ENCODE measurements at regions not wholly inside any gene's neighbourhood (a gene's known extent, or its start where the extent isn't known, plus 50 kb on each side); places are given as distances from the start of the nearest gene placed in this dataset.

GRCh38 chr6:14674458-14674857 is 556.9 kb downstream of the CD83 start:
- Histone ChIP-seq H3K4me3 (ENCODE audit: low read depth, low read length) (no peak overlapping the region), H3K36me3 (replicated peaks) (no peaks in the 10 kb centered on the region), H3K27me3 (replicated peaks) (no peaks in the 10 kb centered on the region), H3K27ac (no peak overlapping the region)
- no peak for DNase-seq
- in situ Hi-C loops (cut with HindIII; ENCODE audit: low pct_ligation_motif_present, low sequenced_read_pairs), result no loop called here
- no peak for TF ChIP-seq CTCF (IDR thresholded peaks at IDR 0.05; ENCODE audit: low read depth, low read length, missing control alignments)

GRCh38 chr6:14674867-14675648 is 557.5 kb downstream of the CD83 start:
- no peak overlapping the region for H3K4me3 ChIP-seq (ENCODE audit: low read depth, low read length)
- TF ChIP-seq CTCF (IDR thresholded peaks at IDR 0.05; ENCODE audit: low read depth, low read length, missing control alignments), result no peak
- in situ Hi-C loops (cut with HindIII; ENCODE audit: low pct_ligation_motif_present, low sequenced_read_pairs), result no loop called here
- DNase-seq, result no peak
- H3K27ac ChIP-seq, result no peak overlapping the region
- no peaks in the 10 kb centered on the region for H3K36me3 ChIP-seq (replicated peaks)
- H3K27me3 ChIP-seq (replicated peaks), result no peaks in the 10 kb centered on the region

GRCh38 chr6:14676064-14676463 is 558.5 kb downstream of the CD83 start:
- H3K4me3 ChIP-seq (ENCODE audit: low read depth, low read length), result no peak overlapping the region
- H3K36me3 ChIP-seq (replicated peaks), result no peaks in the 10 kb centered on the region
- TF ChIP-seq CTCF (IDR thresholded peaks at IDR 0.05; ENCODE audit: low read depth, low read length, missing control alignments), result no peak
- in situ Hi-C loops (cut with HindIII; ENCODE audit: low pct_ligation_motif_present, low sequenced_read_pairs), result no loop called here
- no peak for DNase-seq
- H3K27me3 ChIP-seq (replicated peaks), result no peaks in the 10 kb centered on the region
- no peak overlapping the region for H3K27ac ChIP-seq

- Histone ChIP-seq H3K36me3 (replicated peaks) (no peaks in the 10 kb centered on the region), H3K4me3 (ENCODE audit: low read depth, low read length) (no peak overlapping the region), H3K27me3 (replicated peaks) (no peaks in the 10 kb centered on the region), H3K27ac (no peak overlapping the region)
- in situ Hi-C loops (cut with HindIII; ENCODE audit: low pct_ligation_motif_present, low sequenced_read_pairs), result no loop called here
- no peak for DNase-seq
- TF ChIP-seq CTCF (IDR thresholded peaks at IDR 0.05; ENCODE audit: low read depth, low read length, missing control alignments), result no peak
Measured at GRCh38 chr6:14676977-14677781, 559.6 kb downstream of the CD83 start.

- H3K36me3 ChIP-seq (replicated peaks), result no peaks in the 10 kb centered on the region
- no peak overlapping the region for H3K4me3 ChIP-seq (ENCODE audit: low read depth, low read length)
- peak; percentile 17 for TF ChIP-seq CTCF (IDR thresholded peaks at IDR 0.05; ENCODE audit: low read depth, low read length, missing control alignments)
- DNase-seq, result no peak
- in situ Hi-C loops (cut with HindIII; ENCODE audit: low pct_ligation_motif_present, low sequenced_read_pairs), result no loop called here
- H3K27me3 ChIP-seq (replicated peaks), result no peaks in the 10 kb centered on the region
- no peak overlapping the region for H3K27ac ChIP-seq
Measured at GRCh38 chr6:14681699-14682487, 564.0 kb upstream of the JARID2 start.
